Astrocyte (in vitro differentiated cells and primary cell): ENCODE measurements at regions not wholly inside any gene's neighbourhood (a gene's known extent, or its start where the extent isn't known, plus 50 kb on each side); places are given as distances from the start of the nearest gene placed in this dataset.

Experiments used
- EZH2 ChIP-seq: IDR thresholded peaks from 2 replicates; pipeline ENCODE4 v1.6.1; 2012; ENCODE audit warnings: mild to moderate bottlenecking, low read length, inconsistent platforms; ENCODE audit not compliant: insufficient read depth
- TF ChIP-seq, protein P1 (sequence below): IDR thresholded peaks from 2 replicates; pipeline ENCODE4 v1.5.1; 2011; ENCODE audit warnings: low read depth, mild to moderate bottlenecking, inconsistent platforms, low read length, moderate library complexity; ENCODE audit not compliant: insufficient read depth

DNA sequence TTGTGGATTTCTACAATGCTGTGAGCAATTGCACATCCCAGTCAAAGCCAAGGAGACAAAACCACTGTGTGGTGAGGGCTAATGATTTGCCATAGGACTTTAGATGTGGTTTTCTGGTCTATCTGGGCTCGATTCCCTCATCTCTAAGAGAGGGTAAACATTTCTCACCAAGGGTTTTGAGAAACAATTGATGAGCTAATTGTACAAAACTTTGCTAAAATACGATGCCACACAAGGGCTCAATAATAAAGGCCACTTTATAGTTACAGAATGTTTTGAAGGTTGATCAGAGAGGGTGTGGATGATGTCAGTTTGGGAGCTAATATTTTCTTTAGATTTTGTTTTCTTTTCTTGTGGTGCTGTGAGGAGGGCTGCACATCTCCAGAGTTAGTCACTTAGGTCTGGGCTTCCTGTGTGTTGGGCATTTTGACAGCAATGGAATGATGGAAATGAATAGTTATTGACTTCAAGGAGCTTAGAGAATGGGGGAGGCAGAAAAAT is 60.8 kb upstream of the SLC38A4 start:
- no peak for TF ChIP-seq EZH2
- TF ChIP-seq, protein P1, sequence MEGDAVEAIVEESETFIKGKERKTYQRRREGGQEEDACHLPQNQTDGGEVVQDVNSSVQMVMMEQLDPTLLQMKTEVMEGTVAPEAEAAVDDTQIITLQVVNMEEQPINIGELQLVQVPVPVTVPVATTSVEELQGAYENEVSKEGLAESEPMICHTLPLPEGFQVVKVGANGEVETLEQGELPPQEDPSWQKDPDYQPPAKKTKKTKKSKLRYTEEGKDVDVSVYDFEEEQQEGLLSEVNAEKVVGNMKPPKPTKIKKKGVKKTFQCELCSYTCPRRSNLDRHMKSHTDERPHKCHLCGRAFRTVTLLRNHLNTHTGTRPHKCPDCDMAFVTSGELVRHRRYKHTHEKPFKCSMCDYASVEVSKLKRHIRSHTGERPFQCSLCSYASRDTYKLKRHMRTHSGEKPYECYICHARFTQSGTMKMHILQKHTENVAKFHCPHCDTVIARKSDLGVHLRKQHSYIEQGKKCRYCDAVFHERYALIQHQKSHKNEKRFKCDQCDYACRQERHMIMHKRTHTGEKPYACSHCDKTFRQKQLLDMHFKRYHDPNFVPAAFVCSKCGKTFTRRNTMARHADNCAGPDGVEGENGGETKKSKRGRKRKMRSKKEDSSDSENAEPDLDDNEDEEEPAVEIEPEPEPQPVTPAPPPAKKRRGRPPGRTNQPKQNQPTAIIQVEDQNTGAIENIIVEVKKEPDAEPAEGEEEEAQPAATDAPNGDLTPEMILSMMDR, result no peak
